Lower leg skin (tissue), 4 donors: ENCODE measurements at regions not wholly inside any gene's neighbourhood (a gene's known extent, or its start where the extent isn't known, plus 50 kb on each side); places are given as distances from the start of the nearest gene placed in this dataset.
A peak's percentile ranks its signal among the peaks of the same experiment; 100 is the strongest.

Experiments
- DNase-seq, 2 donors: peaks; one replicate each; pipeline ENCODE4 v3.0.0-alpha.2; 2019; ENCODE audit warnings: low spot score in 2 of 2
- H3K4me3 ChIP-seq: fragments of 200-600 bp; sonication (generic); 2 replicates; pipeline ENCODE4 v1.5.1; 2017; ENCODE audit warnings: mild to moderate bottlenecking, low read depth; ENCODE audit not compliant: poor library complexity, severe bottlenecking
- POLR2A ChIP-seq, 2 donors: fragments of 450-650 bp; IDR thresholded peaks; one replicate each; pipeline ENCODE4 v1.6.1; 2016 to 2017; ENCODE audit warnings: antibody characterized with exemption in 2 of 2, mild to moderate bottlenecking in 1 of 2, moderate library complexity in 1 of 2
- WGBS, 2 donors: methylation state at CpG; one replicate each; pipeline ENCODE4 v1.1.5; 2018; 5-methylcytosine and 5-hydroxymethylcytosine counted together
- intact Hi-C: fragments of 100-400 bp; cut with DNase I; formaldehyde crosslinking; loops from one replicate; pipeline ENCODE4 v1.15.0; 2023; ENCODE audit warnings: low total_unique reads
- TF ChIP-seq, protein P1 (sequence below), 3 donors: fragments of 450-650 bp; IDR thresholded peaks; one replicate each; pipeline ENCODE4 v1.5.1; 2016; ENCODE audit warnings: antibody characterized with exemption in 3 of 3, mild to moderate bottlenecking in 3 of 3, moderate library complexity in 2 of 3

DNA sequence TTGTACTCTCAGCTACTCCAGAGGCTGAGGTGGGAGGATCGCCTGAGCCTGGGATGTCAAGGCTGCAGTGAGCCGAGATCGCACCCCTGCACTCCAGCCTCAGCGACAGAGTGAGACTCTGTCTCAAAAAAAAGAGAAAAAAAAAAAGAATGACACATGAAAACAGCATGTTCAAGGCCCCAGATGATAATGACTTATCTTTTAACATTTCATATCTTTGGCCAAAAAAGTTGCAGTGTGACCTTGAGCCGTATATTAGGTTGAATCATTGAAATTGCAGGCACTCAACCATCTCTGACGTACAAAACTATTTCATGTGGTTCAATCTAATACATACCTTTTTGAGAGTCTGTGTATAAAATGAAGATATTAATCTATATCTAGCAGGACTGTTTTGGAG lies 79.1 kb upstream of the CPEB4 start:
- TF ChIP-seq, protein P1, sequence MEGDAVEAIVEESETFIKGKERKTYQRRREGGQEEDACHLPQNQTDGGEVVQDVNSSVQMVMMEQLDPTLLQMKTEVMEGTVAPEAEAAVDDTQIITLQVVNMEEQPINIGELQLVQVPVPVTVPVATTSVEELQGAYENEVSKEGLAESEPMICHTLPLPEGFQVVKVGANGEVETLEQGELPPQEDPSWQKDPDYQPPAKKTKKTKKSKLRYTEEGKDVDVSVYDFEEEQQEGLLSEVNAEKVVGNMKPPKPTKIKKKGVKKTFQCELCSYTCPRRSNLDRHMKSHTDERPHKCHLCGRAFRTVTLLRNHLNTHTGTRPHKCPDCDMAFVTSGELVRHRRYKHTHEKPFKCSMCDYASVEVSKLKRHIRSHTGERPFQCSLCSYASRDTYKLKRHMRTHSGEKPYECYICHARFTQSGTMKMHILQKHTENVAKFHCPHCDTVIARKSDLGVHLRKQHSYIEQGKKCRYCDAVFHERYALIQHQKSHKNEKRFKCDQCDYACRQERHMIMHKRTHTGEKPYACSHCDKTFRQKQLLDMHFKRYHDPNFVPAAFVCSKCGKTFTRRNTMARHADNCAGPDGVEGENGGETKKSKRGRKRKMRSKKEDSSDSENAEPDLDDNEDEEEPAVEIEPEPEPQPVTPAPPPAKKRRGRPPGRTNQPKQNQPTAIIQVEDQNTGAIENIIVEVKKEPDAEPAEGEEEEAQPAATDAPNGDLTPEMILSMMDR (IDR thresholded peaks at IDR 0.05), result no peak
- no peak for TF ChIP-seq POLR2A (IDR thresholded peaks at IDR 0.05)
- WGBS, 2 donors, result 77 to 80% methylated on average over 6 of the region's 6 CpGs
- intact Hi-C loops, result no loop called here

DNA sequence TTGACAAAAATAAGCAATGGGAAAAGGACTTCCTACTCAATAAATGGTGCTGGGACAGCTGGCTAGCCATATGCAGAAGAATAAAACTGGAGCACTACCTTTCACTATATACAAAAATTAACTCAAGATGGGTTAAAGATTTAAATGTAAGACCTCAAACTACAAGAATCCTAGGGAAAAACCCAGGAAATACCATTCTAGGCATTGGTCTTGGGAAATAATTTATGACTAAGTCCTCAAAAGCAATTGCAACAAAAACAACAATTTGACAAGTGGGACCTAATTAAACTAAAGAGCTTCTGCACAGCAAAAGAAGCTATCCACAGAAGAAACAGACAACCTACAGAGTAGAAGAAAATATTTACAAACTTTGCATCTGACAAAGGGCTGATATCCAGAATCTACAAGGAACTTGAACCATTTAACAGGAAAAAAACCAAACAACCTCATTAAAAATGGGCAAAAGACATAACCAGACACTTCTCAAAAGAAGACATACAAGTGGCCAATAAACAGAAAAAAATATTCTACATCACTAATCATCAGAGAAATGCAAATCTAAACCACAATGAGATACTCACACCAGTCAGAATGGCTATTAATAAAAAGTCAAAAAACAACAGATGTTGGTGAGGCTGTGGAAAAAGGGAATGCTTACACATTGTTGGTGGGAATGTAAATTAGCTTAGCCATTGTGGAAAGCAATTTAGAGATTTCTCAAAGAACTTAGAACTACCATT lies 75.2 kb upstream of the CPEB4 start:
- intact Hi-C loops, result no loop called here
- no peak overlapping the region for H3K4me3 ChIP-seq
- no peak for DNase-seq
- TF ChIP-seq, protein P1 (IDR thresholded peaks at IDR 0.05), result no peak
- no peak for TF ChIP-seq POLR2A (IDR thresholded peaks at IDR 0.05)

More for the DNA sequence above, 79.1 kb upstream of the CPEB4 start:
- DNase-seq, result peak in 1 of 2 donors; percentile 28
- H3K4me3 ChIP-seq, result no peak overlapping the region

DNA sequence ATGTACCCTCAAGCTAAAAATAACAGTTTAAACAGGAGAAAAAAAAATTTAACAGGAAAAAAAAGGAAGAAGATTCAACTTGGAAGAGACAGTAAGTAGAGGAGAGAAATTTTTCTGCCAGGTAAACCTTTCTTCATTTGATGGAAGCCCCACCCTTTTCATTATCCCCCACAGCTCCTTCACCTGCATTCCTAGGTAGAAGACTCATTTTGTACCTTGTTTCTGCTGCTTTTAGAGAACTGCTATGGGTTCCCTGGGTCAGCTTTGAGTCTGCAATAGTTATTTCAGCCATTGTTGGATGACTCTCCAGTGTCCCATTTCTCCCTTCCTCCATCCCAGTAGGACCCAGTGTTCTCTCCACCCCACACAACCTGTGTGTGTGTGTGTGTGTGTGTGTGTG lies 74.1 kb upstream of the CPEB4 start:
- H3K4me3 ChIP-seq, result no peak overlapping the region
- intact Hi-C loops, result no loop called here
- DNase-seq, result no peak
- TF ChIP-seq POLR2A (IDR thresholded peaks at IDR 0.05), result no peak
- TF ChIP-seq, protein P1 (IDR thresholded peaks at IDR 0.05), result no peak

DNA sequence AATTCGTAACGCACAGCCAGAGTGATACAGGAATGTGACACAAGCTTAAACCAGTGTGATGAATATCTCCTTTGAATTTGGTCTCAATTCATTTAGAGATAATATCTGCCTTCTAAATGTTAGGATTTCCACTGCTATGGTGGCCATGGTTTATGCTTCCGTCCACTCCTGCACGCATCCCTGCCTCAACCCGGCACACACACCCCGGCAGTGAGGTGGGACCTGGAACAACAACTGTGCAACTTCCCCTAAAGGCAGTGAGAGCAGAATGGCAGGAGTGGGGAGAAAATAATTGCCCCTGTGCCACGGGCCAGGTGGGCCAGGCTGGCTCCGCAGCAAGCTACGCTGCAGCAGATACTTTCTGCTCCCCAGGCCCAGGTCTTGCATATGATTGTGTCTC lies 72.6 kb upstream of the CPEB4 start:
- DNase-seq, result peak in 1 of 2 donors; percentile 17
- TF ChIP-seq POLR2A (IDR thresholded peaks at IDR 0.05), result no peak
- TF ChIP-seq, protein P1 (IDR thresholded peaks at IDR 0.05), result no peak
- intact Hi-C loops, result no loop called here
- no peak overlapping the region for H3K4me3 ChIP-seq
- 78 to 85% methylated on average over 9 of the region's 9 CpGs for WGBS, 2 donors

DNA sequence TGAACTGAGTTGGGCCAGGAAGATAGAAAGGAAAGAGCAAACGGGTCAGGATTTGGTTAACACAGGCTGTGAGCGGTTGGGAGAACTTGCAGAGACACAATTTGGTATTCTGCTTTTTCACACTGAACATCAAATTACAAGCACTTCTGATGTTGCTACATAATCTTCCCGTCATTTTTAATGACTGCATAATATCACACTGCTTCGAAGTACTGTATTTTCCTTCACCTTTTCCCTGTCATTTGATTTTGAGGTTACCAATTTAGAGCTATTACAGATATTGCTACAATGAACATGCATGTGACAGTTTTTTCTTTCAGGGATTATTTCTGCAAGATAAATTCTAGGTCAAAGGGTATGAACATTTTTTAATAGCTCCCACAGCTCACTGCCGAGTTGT lies 71.4 kb upstream of the CPEB4 start:
- intact Hi-C loops, result no loop called here
- no peak overlapping the region for H3K4me3 ChIP-seq

More for the DNA sequence above, 71.4 kb upstream of the CPEB4 start:
- 60 to 73% methylated on average over 5 of the region's 5 CpGs for WGBS, 2 donors
- no peak for TF ChIP-seq POLR2A (IDR thresholded peaks at IDR 0.05)
- TF ChIP-seq, protein P1 (IDR thresholded peaks at IDR 0.05), result no peak
- peak in 1 of 2 donors; percentile 45 for DNase-seq
